MCF 10A (cell line): ENCODE measurements at regions not wholly inside any gene's neighbourhood (a gene's known extent, or its start where the extent isn't known, plus 50 kb on each side); places are given as distances from the start of the nearest gene placed in this dataset.
"Not testable (repeated sequence)": the region's sequence is repeated elsewhere in the genome, so short reads cannot be mapped to it uniquely, and the experiment has no call there.

Experiments used
- BruUV-seq: library from RNA; stranded (reverse); fragments of 400-500 nt; replicated peaks from 2 replicates; lab custom pipeline; 2021; lab: Mats Ljungman, UMichigan
- CTCF ChIA-PET: fragments of 300-600 bp; sonication (Branson Sonifier 250); formaldehyde crosslinking; extraction: SDS; loops from one replicate; lab custom pipeline; 2021; ENCODE audit warnings: antibody characterized with exemption, inconsistent platforms; lab: Yijun Ruan, JAX
- POLR2A ChIA-PET: fragments of 300-600, 350-650 bp; sonication (Branson Sonifier 250); formaldehyde crosslinking; extraction: SDS; loops from one replicate; lab custom pipeline; 2020; ENCODE audit warnings: antibody characterized with exemption, inconsistent platforms; lab: Yijun Ruan, JAX
- DNase-seq: peaks from one replicate; pipeline ENCODE4 v3.0.0-alpha.2; 2018; ENCODE audit not compliant: unreplicated experiment
- H3K27ac Mint-ChIP-seq: one replicate; pipeline ENCODE4 v1.8.0; 2022; ENCODE audit warnings: mild to moderate bottlenecking, low read depth, mixed read lengths; ENCODE audit not compliant: unreplicated experiment
- H3K27me3 Mint-ChIP-seq: one replicate; pipeline ENCODE4 v1.8.0; 2022; ENCODE audit warnings: mixed read lengths; ENCODE audit not compliant: insufficient read depth, unreplicated experiment
- H3K36me3 Mint-ChIP-seq: one replicate; pipeline ENCODE4 v1.8.0; 2022; ENCODE audit warnings: mild to moderate bottlenecking, moderate library complexity, mixed read lengths; ENCODE audit not compliant: insufficient read depth, unreplicated experiment
- H3K4me1 Mint-ChIP-seq: one replicate; pipeline ENCODE4 v1.8.0; 2022; ENCODE audit warnings: mixed read lengths; ENCODE audit not compliant: insufficient read depth, unreplicated experiment
- H3K4me3 Mint-ChIP-seq: one replicate; pipeline ENCODE4 v1.8.0; 2022; ENCODE audit warnings: mild to moderate bottlenecking, moderate library complexity, mixed read lengths; ENCODE audit not compliant: unreplicated experiment
- H3K9me3 Mint-ChIP-seq: one replicate; pipeline ENCODE4 v1.8.0; 2022; ENCODE audit warnings: mixed read lengths; ENCODE audit not compliant: unreplicated experiment
- CTCF ChIP-seq: fragments of 200-600 bp; IDR thresholded peaks from one replicate; pipeline ENCODE4 v1.8.0; 2022; ENCODE audit warnings: antibody characterized with exemption, mild to moderate bottlenecking; ENCODE audit not compliant: unreplicated experiment
- intact Hi-C: fragments of 100-400 bp; cut with micrococcal nuclease; formaldehyde crosslinking; loops from 2 replicates; pipeline ENCODE4 v1.14.1; 2022

DNA sequence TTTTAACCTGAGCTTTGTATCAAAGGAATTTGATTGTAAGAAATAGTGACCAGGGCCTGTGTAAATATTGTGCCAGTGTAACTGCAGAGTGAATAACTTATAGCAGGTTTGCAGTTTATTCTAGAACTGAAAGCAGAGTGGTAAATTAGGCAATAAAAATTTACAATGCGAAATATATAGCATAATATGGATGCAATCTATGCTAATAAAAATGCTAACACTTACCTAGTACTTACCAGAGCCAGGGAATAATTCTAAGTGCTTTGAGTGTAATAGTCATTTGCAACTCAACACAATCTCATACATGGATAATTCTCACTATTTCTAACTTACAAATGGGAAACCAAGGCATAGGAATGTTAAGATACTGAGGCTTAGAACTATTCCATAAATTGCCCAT, 303.4 kb downstream of the ISL1 start:
- ChIA-PET CTCF (interaction anchor here (1.7 kb wide), 1 partner anchor 9 kb away, joined by 3 read pairs; no protein-coding TSS in a partner anchor), POLR2A (interaction anchor here (0.7 to 1.3 kb wide), 2 partner anchors 304 to 636 kb away, joined by 3 to 4 read pairs; partner anchors contain the start of gene ISL1)
- Mint-ChIP-seq H3K36me3 (no peaks in the 10 kb centered on the region), H3K4me1 (no peaks in the 10 kb centered on the region), H3K27me3 (no peaks in the 10 kb centered on the region), H3K4me3 (no peak overlapping the region), H3K9me3 (no peaks in the 10 kb centered on the region), H3K27ac (no peak overlapping the region)
- intact Hi-C loops = loop anchor here (5.0 to 10.0 kb wide), 2 partner anchors 276 to 302 kb away; partner anchors contain the start of gene ISL1
- no peak for DNase-seq
- no peak for TF ChIP-seq CTCF
- no TSS peak for BruUV-seq

DNA sequence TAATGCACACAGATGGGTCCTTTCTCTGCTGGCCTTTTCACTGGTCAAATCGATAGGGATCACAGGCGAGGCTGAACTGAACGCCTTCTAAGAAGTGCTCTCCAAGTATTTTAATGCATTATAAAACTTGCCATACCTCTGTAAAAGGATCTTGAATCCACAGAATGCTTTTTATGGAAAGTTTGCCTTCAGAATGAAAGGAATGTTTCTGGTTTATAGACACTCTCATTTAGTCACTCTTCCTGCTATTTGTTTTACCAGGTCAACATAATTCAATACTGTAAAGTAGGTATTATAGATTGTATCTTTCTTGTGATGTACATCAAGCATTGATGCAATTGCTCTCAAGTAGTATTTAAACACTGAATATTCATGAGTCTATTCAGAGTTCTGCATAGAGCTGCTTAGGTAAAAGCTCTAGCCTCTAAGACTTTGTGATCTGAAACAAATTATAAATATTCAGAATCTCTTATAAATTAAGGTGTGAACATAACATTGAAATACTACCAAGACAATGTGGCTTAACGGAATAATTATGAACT, 308.4 kb downstream of the ISL1 start:
- intact Hi-C loops = no loop called here

DNA sequence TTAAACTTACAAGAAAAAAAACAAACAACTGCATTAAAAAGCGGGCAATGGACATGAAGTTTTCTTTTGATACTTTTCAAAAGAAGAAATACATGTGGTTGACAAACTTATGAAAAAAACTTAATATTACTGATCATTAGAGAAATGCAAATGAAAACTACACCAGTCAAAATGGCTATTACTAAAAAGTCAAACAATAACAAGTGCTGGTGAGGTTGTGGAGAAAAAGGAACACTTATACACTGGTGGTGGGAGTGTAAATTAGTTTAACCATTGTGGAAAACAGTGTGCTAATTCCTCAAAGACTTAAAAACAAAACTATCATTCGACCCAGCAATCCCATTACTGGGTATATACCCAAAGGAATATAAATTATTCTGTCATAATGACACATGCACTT, 311.6 kb downstream of the ISL1 start:
- Mint-ChIP-seq H3K4me1 (no peaks in the 10 kb centered on the region), H3K27me3 (no peaks in the 10 kb centered on the region), H3K27ac (no peak overlapping the region), H3K4me3 (no peak overlapping the region), H3K9me3 (no peaks in the 10 kb centered on the region), H3K36me3 (no peaks in the 10 kb centered on the region)
- CTCF ChIA-PET = interaction anchor here (0.6 kb wide), 1 partner anchor 178 kb away, joined by 3 read pairs; no protein-coding TSS in a partner anchor
- no TSS peak for BruUV-seq
- DNase-seq = no peak
- intact Hi-C loops = no loop called here
- TF ChIP-seq CTCF = no peak
- POLR2A ChIA-PET = no interaction called here

More for the DNA sequence above, 308.4 kb downstream of the ISL1 start:
- CTCF ChIA-PET = no interaction called here
- Mint-ChIP-seq H3K9me3 (no peaks in the 10 kb centered on the region), H3K27me3 (no peaks in the 10 kb centered on the region), H3K4me3 (no peak overlapping the region), H3K4me1 (no peaks in the 10 kb centered on the region), H3K27ac (no peak overlapping the region), H3K36me3 (no peaks in the 10 kb centered on the region)
- no peak for TF ChIP-seq CTCF
- no TSS peak for BruUV-seq
- POLR2A ChIA-PET = no interaction called here
- DNase-seq = no peak

- H3K36me3 Mint-ChIP-seq = no peaks in the 10 kb centered on the region
- no peak overlapping the region for H3K27ac Mint-ChIP-seq
- POLR2A ChIA-PET = no interaction called here
- intact Hi-C loops = no loop called here
- no peak for DNase-seq
- TF ChIP-seq CTCF = no peak
- H3K4me3 Mint-ChIP-seq = no peak overlapping the region
- no TSS peak for BruUV-seq
- CTCF ChIA-PET = interaction anchor here (0.6 kb wide), 1 partner anchor 9 kb away, joined by 3 read pairs; no protein-coding TSS in a partner anchor
- no peaks in the 10 kb centered on the region for H3K27me3 Mint-ChIP-seq
- H3K9me3 Mint-ChIP-seq = no peaks in the 10 kb centered on the region
- no peaks in the 10 kb centered on the region for H3K4me1 Mint-ChIP-seq
Observed at GRCh38 chr5:51696122-51696521, 312.9 kb downstream of the ISL1 start.

- CTCF ChIA-PET = interaction anchor here (0.6 kb wide), 1 partner anchor 816 kb away, joined by 3 read pairs; no protein-coding TSS in a partner anchor
- DNase-seq, H3K4me3 Mint-ChIP-seq, BruUV-seq, H3K27ac Mint-ChIP-seq, intact Hi-C loops, H3K9me3 Mint-ChIP-seq, POLR2A ChIA-PET, H3K4me1 Mint-ChIP-seq, H3K36me3 Mint-ChIP-seq, H3K27me3 Mint-ChIP-seq: not testable (repeated sequence)
Observed at GRCh38 chr5:51702046-51702445, 318.8 kb downstream of the ISL1 start.
